SW 1271 (cell line): ENCODE measurements at regions not wholly inside any gene's neighbourhood (a gene's known extent, or its start where the extent isn't known, plus 50 kb on each side); places are given as distances from the start of the nearest gene placed in this dataset.
A peak's percentile ranks its signal among the peaks of the same experiment; 100 is the strongest.
"Not testable (repeated sequence)": the region's sequence is repeated elsewhere in the genome, so short reads cannot be mapped to it uniquely, and the experiment has no call there.

Experiments
- DNase-seq, 2 experiments: peaks; one replicate each; lab custom pipeline; 2025; lab: John Stamatoyannopoulos, UW

DNA sequence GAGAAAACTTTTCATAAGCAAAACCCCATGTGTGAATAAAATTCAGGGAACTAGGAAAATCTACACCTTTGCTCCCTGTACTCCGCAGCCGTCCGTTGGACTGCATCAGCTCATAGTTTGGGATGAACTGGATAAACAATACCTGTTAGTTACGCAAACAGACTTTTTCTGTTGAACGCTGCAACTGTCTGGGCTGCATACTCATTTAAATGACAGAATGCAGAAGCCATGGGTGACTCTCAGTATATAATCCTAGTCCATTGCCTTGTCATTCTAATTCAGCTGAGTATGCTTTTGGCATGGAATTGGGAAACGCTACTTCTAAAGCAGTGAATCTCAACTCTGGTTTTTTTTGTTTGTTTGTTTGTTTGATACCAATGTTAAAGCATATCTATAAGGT is 151.6 kb downstream of the SLITRK1 start:
- no peak for DNase-seq

DNA sequence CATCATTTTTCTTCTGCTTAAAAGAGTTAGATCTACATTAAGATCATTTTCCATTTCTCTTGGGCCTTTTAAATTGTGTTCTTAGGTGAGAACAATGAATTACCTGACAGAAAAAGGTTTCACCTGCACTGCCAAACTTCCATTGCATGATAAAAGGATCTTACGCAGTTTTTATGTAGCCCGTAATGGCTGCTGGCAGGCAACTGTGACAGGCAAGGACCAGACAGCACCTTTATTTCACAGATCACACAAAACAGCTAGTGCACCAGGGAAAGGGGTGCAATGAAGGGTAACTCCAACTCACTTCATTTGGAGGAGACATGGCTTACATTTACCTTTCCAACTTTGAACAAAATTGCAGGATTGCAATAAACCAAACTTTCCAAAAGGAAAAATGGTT is 159.8 kb downstream of the SLITRK1 start:
- no peak for DNase-seq

DNA sequence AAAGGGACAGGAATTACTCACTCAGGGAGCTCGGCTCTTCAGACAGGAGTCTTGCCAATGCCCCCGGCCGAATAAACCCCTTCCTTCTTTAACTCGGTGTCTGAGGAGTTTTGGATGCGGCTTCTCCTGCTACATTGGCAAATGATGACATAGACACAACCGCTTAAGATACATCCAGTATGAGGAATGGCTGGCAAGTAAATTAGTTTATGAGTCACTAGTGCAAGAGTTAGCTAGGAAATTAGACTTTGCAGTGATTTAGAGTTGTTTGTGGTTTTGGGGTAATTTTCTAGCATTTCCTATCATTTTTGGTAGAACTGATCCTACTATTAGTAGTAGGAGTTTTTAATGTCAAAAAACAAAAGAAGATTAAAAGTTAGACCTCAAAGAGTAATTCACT is 166.2 kb downstream of the SLITRK1 start:
- DNase-seq: no peak

DNA sequence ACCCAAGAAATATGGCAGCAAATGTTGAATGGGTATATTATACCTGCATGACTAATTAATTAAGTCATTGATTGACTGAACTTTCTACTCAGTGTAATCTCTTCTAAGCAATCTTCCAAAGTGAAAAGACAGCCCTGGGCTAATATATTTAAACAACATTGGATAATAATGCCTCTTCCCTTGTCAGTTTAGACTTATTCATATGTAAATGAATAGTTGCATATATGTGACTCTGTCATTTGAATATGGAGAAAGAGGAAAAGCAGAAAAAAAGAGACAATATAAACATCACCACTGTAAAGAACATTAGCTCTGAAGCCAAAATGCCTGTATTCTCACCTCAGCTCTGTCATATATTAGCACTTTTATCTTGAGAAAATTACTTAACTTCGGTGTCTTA is 168.0 kb downstream of the SLITRK1 start:
- no peak for DNase-seq

DNA sequence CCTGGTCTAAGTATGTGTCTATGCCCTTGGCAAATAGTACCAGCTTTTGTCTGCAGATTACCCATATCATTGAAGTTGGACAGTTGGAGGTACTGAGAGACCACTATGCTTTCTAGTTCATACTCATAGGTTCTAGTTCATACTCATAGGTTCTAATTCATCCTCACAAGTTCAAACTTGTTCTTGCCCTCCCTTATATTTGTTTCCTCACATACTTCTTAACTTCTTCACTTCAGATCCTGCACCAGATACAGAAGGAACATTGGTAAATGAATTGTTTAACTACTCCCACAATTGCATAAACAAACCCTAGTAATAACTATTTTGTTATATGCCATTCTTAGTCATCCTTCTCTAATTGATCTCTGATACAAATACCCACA is 172.2 kb downstream of the SLITRK1 start:
- no peak for DNase-seq

DNA sequence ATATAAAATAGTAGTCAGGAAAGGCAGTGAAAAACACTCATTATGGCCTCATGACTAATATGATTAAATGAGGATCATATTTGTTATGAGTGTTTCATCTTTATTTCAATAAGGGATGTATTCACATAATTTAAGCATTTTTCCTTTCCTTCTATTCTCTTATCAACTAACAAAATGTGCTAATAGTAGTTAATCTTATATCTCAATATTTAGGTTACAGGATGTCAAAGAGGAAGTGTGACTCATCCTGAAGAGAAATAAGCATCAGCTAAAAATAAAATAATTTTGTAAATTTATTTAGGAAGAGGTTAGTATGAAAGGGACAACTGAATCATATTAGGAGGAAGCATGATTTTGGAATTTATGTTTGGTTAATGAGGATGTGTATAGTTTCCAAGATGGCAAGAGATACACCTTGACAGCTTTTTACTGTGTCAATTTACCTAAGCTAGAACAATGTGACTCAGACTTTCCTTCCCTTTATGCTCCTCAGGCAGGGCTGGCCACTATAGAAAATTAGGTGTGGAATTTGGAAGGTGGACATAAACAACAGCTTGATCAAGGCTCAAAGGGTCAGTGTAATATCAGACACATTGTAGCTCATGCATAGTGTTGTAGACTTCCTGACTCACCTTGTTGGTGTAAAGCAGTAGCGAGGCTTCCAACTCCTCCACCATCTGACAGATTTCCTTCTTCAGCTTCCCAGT is 172.7 kb downstream of the SLITRK1 start:
- DNase-seq: no peak

DNA sequence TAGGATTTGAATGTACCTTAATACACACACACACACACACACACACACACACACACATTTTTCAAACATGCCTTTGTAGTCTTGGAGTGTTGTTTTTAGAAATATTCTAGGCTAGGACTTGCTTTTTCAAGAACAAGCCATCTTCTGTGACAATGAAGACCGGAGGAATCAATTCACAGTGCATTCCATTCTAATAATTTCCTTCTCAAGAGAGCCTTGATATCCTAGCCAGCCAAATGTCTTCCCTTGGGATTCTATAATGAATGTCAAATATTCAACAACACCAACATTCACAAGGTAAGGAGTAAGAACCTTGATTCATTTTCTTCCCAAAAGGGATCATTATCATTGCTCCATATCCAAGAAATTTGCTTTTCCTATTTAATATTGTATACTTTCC is 180.3 kb downstream of the SLITRK1 start:
- DNase-seq: no peak

DNA sequence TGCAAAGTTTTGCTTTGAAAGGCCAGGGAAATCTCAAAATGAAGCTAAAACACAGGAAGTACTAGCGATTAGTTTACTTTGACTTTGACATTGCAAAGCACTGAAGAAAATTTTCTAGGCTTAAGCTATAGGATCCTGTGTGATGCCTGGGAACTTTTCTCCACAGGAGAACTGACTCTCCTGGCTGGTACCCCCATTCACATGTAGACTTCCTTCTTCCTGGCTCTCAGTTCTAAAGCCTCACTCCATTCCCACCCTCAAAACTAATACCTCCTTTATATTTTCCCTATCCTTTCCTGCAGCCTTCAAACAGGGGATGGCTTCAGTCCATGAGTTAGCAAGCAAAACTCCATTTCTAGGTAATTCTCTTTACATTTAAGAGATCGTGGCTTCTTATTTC is 189.5 kb downstream of the SLITRK1 start:
- no peak for DNase-seq

DNA sequence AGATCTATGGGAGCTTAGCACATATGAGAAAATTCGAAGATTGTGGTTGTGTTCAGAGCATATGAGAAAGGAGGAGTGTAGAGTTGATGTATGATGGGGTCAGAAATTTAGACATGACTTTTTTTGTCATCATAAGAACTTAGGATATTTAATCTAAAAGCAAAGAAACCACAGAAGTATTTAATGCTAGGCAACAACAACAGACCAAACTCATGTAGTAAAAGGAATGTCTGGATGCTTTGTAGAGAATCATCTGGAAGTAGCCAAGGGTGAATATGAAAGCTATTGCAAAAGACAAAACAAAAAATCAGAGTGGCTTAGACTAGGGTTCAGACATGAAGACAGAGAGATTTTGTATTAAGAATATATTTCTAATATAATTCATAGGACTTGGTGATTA is 190.3 kb downstream of the SLITRK1 start:
- no peak for DNase-seq

DNA sequence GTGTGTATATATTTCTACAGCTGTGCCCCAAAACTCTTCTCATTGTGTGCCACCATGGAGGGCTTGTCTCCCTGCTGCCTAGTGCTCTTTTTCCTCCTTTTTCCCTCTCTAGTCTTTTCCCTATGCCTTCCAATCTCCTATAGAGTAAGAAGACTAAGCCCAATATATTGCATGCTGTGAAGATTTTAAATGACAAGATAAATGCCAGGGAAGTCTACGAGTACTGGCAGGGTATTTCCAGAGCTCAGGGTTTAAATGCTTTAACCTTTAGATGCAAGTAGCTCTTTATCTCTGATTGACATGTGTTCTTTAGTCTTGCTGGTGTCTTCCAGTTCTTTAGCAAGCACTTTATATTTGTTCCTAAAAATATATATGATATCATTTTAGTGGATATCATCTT is 200.7 kb downstream of the SLITRK1 start:
- no peak for DNase-seq

DNA sequence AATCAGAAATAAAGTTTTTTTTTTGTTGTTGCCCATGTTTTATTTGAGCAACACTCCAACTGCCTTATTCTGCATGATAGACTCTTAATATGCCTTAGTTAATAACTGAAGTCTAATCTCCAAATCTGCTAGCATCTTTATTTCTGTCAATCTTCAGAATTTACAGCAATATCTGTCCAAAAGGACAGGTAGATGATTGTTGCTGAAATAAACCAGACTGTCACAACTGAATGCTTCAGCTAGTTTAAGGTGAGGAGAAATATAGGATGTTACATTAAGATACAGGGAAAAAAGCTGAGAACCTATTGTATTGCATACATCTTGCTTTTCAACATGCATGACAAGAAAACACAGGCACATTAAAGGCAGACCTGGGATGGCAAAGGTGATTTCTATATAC is 204.3 kb downstream of the SLITRK1 start:
- no peak for DNase-seq

DNA sequence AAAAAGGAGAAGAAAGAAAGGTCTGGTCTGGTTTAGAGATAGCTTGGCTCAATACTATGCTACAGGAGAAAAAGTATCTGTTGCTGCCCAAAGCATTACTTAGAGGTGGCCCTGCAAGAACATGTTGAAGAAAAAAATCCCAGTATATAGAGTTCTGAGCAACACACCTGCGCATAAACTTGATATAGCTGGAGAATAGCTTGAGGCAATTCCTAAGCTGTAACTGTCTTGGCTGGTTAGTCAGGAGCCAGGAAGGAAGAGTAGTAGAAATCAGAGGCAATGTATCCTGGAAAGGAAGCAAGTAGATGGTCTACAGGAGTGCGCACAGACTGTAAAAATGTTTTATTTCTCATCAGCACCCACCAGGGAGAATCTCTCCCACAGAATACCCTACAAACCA is 209.7 kb downstream of the SLITRK1 start:
- no peak for DNase-seq

DNA sequence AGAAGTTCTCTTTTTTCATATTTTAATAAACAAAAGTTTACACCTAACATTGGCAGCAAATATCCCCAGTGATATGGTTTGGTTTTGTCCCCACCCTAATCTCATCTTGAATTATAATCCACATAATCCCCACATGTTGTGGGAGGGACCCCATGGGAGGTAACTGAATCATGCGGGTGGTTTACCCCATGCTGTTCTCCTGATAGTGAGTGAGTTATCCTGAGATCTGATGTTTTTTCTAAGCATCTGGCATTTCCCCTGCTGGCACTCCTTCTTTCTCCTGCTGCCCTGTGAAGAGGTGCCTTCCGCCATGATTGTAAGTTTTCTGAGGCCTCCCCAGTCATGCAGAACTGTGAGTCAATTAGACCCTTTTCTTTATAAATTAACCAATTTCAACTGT is 214.7 kb downstream of the SLITRK1 start:
- no peak for DNase-seq

DNA sequence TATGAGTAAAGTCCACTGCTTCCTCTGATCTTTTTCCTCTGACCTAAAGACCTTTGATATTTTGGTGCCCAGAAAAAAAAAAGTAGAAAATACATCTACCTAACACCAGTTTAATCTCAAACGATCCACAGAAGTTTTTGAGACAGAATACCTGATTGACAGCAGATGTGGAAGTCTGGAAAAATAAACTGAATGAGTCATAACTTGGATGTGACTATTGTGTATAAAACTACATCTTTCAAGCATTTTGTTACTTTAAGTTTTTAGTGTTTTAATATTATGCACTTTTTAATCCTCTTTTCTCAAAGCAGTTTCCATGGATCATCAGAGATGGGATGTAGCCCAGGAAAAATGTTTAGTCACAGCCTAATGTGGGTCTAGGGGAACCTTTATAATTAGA is 216.1 kb downstream of the SLITRK1 start:
- no peak for DNase-seq

DNA sequence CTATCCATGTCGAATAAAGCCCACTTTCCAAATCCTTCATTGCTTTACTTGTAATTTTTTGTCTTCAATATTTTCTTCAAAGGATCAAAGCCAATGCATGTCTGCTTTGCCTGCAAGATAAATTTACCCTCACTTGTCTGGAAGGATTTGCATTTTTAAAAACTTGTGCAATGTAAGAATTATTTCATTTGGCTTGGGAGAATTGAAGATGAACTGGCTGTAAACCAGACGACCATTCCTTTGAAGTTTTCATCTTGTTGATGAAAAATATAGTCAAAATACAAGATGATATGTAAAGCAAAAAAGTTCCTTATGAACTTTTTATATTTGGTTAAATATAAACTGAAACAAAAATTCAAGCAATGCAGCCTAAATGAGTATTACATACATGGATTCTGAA is 225.0 kb downstream of the SLITRK1 start:
- no peak for DNase-seq

DNA sequence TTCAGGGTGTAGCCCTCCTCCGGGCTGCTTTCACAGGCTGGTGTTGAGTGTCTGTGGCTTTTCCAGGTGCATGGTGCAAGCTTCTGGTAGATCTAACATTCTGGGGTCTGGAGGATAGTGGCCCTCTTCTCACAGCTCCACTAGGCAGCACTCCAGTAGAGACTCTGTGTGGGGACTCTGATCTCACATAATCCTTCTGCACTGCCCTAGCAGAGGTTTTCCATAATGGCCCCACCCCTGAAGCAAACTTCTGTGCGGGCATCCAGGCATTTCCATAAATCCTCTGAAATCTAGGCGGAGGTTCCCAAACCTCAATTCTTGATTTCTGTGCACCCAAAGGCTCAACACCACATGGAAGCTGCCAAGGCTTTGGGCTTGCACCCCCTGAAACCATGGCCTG is 239.7 kb downstream of the SLITRK1 start:
- not testable (repeated sequence) for DNase-seq

DNA sequence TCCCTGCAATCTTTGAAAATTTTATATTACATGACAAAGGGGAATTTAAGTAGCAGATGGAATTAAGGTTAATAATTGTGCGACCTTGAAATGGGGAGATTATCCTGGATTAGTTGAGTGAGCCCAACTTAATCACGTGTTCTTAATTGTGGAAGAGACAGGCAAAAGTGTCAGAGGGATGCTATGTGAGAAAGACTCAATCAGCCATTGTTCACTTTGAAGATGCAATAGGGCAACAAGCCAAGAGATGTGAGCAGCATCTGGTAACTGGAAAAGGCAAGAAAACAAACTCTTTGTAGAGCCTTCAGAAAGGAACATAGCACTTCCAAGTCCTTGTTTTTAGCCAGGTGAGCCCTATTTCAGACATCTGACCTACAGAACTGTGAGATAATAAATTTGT is 247.7 kb downstream of the SLITRK1 start:
- DNase-seq: no peak

DNA sequence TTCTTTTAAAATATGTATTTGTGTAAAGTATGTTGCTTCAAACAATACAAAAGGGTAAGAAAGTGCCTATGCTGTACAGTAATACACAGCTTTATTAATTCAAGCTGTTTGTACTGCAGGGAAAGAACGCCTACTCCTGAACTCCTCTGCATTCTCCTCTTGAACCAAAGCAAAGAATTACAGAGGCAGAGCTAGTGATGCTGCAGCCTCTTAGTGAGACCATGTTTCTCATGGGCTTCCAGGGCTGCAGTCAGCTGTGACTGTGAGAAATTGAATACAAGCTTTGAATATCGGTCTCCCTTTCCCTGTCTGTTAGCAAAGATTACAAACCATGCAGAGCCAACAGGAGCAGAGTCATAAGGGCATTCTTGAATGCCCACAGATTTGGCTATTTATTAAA is 248.5 kb downstream of the SLITRK1 start:
- no peak for DNase-seq

DNA sequence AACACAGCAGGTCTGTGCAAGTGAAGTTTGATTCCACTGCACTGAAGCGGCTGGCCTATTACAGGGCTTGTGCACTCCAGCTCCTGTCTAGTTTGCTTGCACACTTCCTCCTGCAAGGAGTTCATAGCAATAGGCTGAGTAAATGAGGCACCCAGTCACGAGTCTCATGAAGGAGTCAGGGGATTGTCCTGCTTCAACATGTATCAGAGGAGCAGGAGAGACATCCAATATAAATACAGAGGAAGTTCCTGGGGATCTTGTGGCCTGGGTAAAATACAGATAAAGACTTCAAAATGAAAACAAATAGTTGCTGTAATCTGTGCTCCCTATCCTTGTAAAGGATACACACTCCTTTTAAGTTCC is 259.9 kb downstream of the SLITRK1 start:
- no peak for DNase-seq

DNA sequence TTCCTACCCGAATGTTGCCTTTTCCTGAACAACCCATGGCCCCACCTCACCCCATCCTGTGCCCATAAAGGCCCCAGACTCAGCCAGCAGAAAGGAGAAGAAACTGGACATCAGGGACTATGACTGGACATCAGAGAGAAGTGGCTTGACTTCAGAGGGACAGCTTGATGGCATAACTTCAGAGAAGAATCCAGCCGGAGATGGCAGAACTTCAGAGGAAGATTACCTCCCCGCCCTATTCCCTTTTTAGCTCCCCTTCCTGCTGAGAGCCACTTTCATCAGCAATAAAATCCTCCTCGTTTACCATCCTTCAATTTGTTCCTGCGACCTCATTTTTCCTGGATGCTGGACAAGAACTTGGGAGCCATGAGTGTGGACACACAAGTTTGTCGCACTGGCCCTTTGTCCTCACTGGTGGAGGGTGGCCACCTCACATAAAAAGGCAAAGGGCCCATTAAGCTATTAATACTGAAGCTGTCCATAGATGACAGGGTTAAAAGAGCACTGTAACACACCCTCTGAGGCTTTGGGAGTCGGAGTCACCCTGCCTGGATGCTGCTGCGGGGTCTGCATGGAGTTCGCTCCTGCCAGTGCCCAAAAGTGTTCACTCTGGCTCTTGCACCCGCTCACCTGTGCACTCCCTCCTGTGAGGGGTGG is 260.4 kb downstream of the SLITRK1 start:
- DNase-seq: no peak

DNA sequence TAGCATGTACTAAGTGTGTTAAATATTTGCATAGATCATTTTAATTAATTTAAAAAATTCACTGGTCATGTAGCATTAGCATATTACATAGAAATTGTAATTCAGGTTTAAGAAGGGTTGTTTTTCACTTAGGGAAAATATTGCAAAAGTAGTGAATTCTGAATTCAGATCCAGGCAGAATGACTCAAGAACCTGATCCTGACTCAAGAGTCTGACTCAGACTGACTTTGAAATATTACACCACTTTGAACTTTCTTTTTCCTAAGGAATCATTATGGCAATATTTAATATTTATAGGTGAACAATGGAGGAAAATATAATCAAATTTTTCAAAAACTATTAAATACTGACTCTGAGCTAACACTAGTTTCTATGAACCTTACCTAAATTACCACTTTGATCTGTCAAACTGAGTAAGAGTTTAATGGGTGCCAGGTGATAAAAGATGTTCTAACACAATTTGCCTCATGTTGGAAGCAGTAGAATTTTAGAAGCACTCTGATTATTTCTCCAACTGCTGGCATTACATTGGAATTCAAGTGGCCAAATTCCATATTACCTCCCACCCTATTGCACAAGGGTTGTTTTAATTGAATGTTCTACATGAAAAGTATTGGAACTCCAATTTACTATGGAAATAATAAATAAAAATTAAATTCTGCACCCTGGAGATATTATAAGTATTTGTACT is 261.6 kb downstream of the SLITRK1 start:
- peak in 1 of 2 experiments; percentile 1 for DNase-seq

DNA sequence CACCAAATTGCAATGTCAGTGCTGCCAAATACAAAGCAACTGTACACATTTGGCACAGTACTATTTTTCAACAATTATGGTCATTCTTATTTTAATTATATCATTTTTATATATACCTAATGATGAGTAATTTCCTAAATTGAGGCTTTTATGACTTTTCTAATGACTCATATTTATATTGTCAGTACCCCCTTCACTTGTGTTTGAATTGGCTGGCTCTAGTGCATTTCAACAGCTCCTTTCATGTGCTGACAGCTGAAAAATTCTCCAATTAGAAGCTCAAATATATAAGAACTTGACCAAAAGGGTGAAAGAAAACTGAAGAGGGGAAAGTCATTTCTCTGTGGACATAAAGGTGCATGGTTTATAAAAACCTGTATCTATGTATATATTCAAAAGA is 263.3 kb downstream of the SLITRK1 start:
- DNase-seq: no peak

DNA sequence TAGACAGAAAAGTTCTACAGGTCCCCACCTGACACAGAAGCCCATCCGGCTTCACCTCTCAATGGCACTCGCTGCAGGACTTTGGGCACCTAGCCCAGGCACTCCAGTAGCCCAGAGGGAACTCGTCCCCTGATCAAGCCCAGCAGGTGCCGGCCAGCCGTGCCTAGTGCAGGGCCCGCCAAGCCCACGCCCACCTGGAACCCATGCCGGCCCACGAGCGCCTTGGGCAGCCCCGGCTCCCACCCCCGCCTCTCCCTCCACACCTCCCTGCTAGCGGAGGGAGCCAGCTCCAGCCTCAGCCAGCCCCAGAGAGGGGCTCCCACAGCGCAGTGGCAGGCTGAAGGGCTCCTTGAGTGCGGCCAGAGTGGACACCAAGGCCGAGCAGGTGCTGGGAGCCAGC is 268.8 kb downstream of the SLITRK1 start:
- no peak for DNase-seq

DNA sequence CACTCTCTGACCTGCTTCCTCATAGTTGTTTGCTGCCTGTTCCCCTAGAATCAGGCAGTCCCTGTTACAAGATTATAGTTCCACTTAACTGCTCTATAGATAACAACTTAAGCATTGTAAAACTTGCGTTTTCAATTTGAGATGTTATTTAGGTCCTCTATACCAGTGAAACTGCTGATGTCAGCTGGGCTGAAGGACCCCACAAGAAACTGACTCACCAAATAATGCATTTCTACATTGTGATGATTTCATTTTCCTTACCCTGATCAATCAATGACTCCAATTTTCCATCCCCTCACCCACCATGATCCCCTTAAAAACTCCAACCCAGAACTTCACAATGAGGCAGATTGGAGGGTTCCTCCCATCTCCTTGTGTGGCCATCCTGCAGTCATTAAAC is 280.7 kb downstream of the SLITRK1 start:
- DNase-seq: no peak
